WTC11 (cell line): ENCODE measurements at regions not wholly inside any gene's neighbourhood (a gene's known extent, or its start where the extent isn't known, plus 50 kb on each side); places are given as distances from the start of the nearest gene placed in this dataset.

ENCODE experiments used
- ATAC-seq: fragments of 200-7000 bp; cut with Tn5 transposase; 2 replicates; pipeline ENCODE4 v1.10.0; 2021; ENCODE audit warnings: mild to moderate bottlenecking, moderate library complexity
- CTCF ChIA-PET: fragments of 300-600 bp; sonication (Branson Sonifier 250); formaldehyde crosslinking; loops from one replicate; lab custom pipeline; 2021; ENCODE audit warnings: antibody characterized with exemption; lab: Charles Lee
- POLR2A ChIA-PET: fragments of 350-600 bp; sonication (Branson Sonifier 250); formaldehyde crosslinking; loops from one replicate; lab custom pipeline; 2021; ENCODE audit warnings: antibody characterized with exemption; lab: Charles Lee
- DNase-seq: peaks from one replicate; pipeline ENCODE4 v3.0.0; 2021; ENCODE audit warnings: low spot score
- H3K27ac Mint-ChIP-seq: 2 replicates; pipeline ENCODE4 v1.8.0; 2021; ENCODE audit warnings: mixed read lengths
- H3K27me3 Mint-ChIP-seq: 2 replicates; pipeline ENCODE4 v1.8.0; 2021; ENCODE audit warnings: low read depth, mild to moderate bottlenecking, moderate library complexity, mixed read lengths
- H3K36me3 Mint-ChIP-seq: 2 replicates; pipeline ENCODE4 v1.8.0; 2021; ENCODE audit warnings: mixed read lengths
- H3K4me1 Mint-ChIP-seq: 2 replicates; pipeline ENCODE4 v1.8.0; 2022; ENCODE audit warnings: mixed read lengths
- H3K4me3 Mint-ChIP-seq: 2 replicates; pipeline ENCODE4 v1.8.0; 2021; ENCODE audit warnings: mild to moderate bottlenecking, moderate library complexity, mixed read lengths
- H3K9me3 Mint-ChIP-seq: 2 replicates; pipeline ENCODE4 v1.8.0; 2021; ENCODE audit warnings: mixed read lengths
- AFF4 ChIP-seq: sonication (generic); formaldehyde crosslinking; IDR thresholded peaks from 2 replicates; pipeline ENCODE4 v1.8.1; 2023; ENCODE audit warnings: mild to moderate bottlenecking, missing genetic modification reagents, borderline replicate concordance
- AR ChIP-seq: fragments of 250-450 bp; sonication (Bioruptor Pico); IDR thresholded peaks from 2 replicates; pipeline ENCODE4 v1.9.0; 2021; ENCODE audit warnings: mild to moderate bottlenecking
- ERG ChIP-seq: fragments of 250-450 bp; sonication (Bioruptor Pico); IDR thresholded peaks from 2 replicates; pipeline ENCODE4 v1.8.0; 2021; ENCODE audit warnings: mild to moderate bottlenecking
- FOXK1 ChIP-seq: sonication (generic); formaldehyde crosslinking; IDR thresholded peaks from 2 replicates; pipeline ENCODE4 v1.8.0; 2022; ENCODE audit warnings: mild to moderate bottlenecking, moderate library complexity, missing genetic modification reagents
- FOXP4 ChIP-seq: sonication (generic); formaldehyde crosslinking; IDR thresholded peaks from 2 replicates; pipeline ENCODE4 v1.8.0; 2022; ENCODE audit warnings: mild to moderate bottlenecking, missing genetic modification reagents
- GTF2I ChIP-seq: fragments of 250-450 bp; sonication (Bioruptor Pico); conservative IDR thresholded peaks from 2 replicates; pipeline ENCODE4 v1.4.0; 2021; ENCODE audit warnings: mild to moderate bottlenecking
- HMGA2 ChIP-seq: fragments of 250-450 bp; sonication (Bioruptor Pico); IDR thresholded peaks from 2 replicates; pipeline ENCODE4 v1.4.0; 2021; ENCODE audit warnings: mild to moderate bottlenecking, moderate library complexity
- IRF1 ChIP-seq: sonication (generic); formaldehyde crosslinking; IDR thresholded peaks from 2 replicates; pipeline ENCODE4 v1.8.0; 2023; ENCODE audit warnings: missing genetic modification reagents
- NFATC4 ChIP-seq: fragments of 250-450 bp; sonication (Bioruptor Pico); IDR thresholded peaks from 2 replicates; pipeline ENCODE4 v1.9.0; 2021; ENCODE audit warnings: mild to moderate bottlenecking
- PRDM15 ChIP-seq: sonication (generic); formaldehyde crosslinking; IDR thresholded peaks from 2 replicates; pipeline ENCODE4 v1.8.0; 2022; ENCODE audit warnings: missing genetic modification reagents
- SMAD4 ChIP-seq: sonication (generic); formaldehyde crosslinking; IDR thresholded peaks from 2 replicates; pipeline ENCODE4 v1.8.0; 2022; ENCODE audit warnings: mild to moderate bottlenecking, missing genetic modification reagents
- TEAD1 ChIP-seq: sonication (generic); formaldehyde crosslinking; IDR thresholded peaks from 2 replicates; pipeline ENCODE4 v1.8.0; 2022; ENCODE audit warnings: mild to moderate bottlenecking, missing genetic modification reagents
- USF2 ChIP-seq: sonication (generic); formaldehyde crosslinking; IDR thresholded peaks from 2 replicates; pipeline ENCODE4 v1.8.1; 2023; ENCODE audit warnings: mild to moderate bottlenecking, missing genetic modification reagents, moderate library complexity
- ZBTB43 ChIP-seq: sonication (generic); formaldehyde crosslinking; IDR thresholded peaks from 2 replicates; pipeline ENCODE4 v1.8.1; 2023; ENCODE audit warnings: mild to moderate bottlenecking, missing genetic modification reagents
- ZNF423 ChIP-seq: fragments of 250-450 bp; sonication (Bioruptor Pico); IDR thresholded peaks from 2 replicates; pipeline ENCODE4 v2.1.2; 2022; ENCODE audit warnings: mild to moderate bottlenecking, moderate library complexity
- ZNF425 ChIP-seq: fragments of 250-450 bp; sonication (Bioruptor Pico); conservative IDR thresholded peaks from 2 replicates; pipeline ENCODE4 v1.9.0; 2021; ENCODE audit warnings: mild to moderate bottlenecking

- TF ChIP-seq PRDM15 (CRISPR knock-in tag): no peak
These were observed 70.8 kb upstream of the STK17B start (continued) for GRCh38 chr2:196242131-196242620.

GRCh38 chr2:196244516-196244915 lies 73.1 kb upstream of the STK17B start:
- H3K27ac Mint-ChIP-seq: no peak overlapping the region
- no peaks in the 10 kb centered on the region for H3K9me3 Mint-ChIP-seq
- H3K27me3 Mint-ChIP-seq: no peaks in the 10 kb centered on the region
- no peaks in the 10 kb centered on the region for H3K36me3 Mint-ChIP-seq
- ATAC-seq (no peak), DNase-seq (no peak)
- TF ChIP-seq HMGA2 (CRISPR knock-in tag) (no peak), ZNF425 (no peak), ZNF423 (CRISPR knock-in tag) (no peak), FOXK1 (no peak), NFATC4 (CRISPR knock-in tag) (no peak), TEAD1 (CRISPR knock-in tag) (no peak), IRF1 (no peak), FOXP4 (no peak), ZBTB43 (CRISPR knock-in tag) (no peak), AFF4 (no peak), AR (CRISPR knock-in tag) (no peak), SMAD4 (CRISPR knock-in tag) (no peak), GTF2I (CRISPR knock-in tag) (no peak), USF2 (CRISPR knock-in tag) (no peak), ERG (CRISPR knock-in tag) (no peak)
- CTCF ChIA-PET: no interaction called here
- H3K4me3 Mint-ChIP-seq: no peak overlapping the region
- POLR2A ChIA-PET: no interaction called here
- H3K4me1 Mint-ChIP-seq: peaks cover 3% of the 10 kb centered on the region
